Lung microvascular endothelial cell (primary cell): ENCODE measurements at regions not wholly inside any gene's neighbourhood (a gene's known extent, or its start where the extent isn't known, plus 50 kb on each side); places are given as distances from the start of the nearest gene placed in this dataset.

Experiments
- DNase-seq, 2 donors: peaks; one replicate each; pipeline versions ENCODE4 v3.0.0 to v3.0.0-alpha.2; 2010; ENCODE audit warnings: low read depth in 2 of 2

GRCh38 chr5:163622799-163623198 lies 117.4 kb downstream of the MAT2B start:
- DNase-seq = no peak

- no peak for DNase-seq
Measured at GRCh38 chr5:163623524-163623923, 118.1 kb downstream of the MAT2B start.

GRCh38 chr5:163623986-163624385 lies 118.6 kb downstream of the MAT2B start:
- no peak for DNase-seq

- no peak for DNase-seq
Measured at GRCh38 chr5:163624431-163624830, 119.0 kb downstream of the MAT2B start.

GRCh38 chr5:163626904-163627434 lies 121.5 kb downstream of the MAT2B start:
- DNase-seq = no peak

GRCh38 chr5:163631856-163632255 lies 126.4 kb downstream of the MAT2B start:
- DNase-seq = no peak

- no peak for DNase-seq
Measured at GRCh38 chr5:163633926-163634460, 128.6 kb downstream of the MAT2B start.

- DNase-seq = no peak
Measured at GRCh38 chr5:163635631-163636030, 130.2 kb downstream of the MAT2B start.

- no peak for DNase-seq
Measured at GRCh38 chr5:163642904-163643303, 137.5 kb downstream of the MAT2B start.

- DNase-seq = no peak
Measured at GRCh38 chr5:163645421-163646416, 140.3 kb downstream of the MAT2B start.

GRCh38 chr5:163649514-163649913 lies 144.1 kb downstream of the MAT2B start:
- peak; percentile 17 for DNase-seq

- DNase-seq = no peak
Measured at GRCh38 chr5:163653526-163653925, 148.1 kb downstream of the MAT2B start.

GRCh38 chr5:163658702-163659567 lies 153.5 kb downstream of the MAT2B start:
- no peak for DNase-seq

- DNase-seq = no peak
Measured at GRCh38 chr5:163659568-163659902, 154.1 kb downstream of the MAT2B start.

GRCh38 chr5:163660486-163660885 lies 155.1 kb downstream of the MAT2B start:
- no peak for DNase-seq

GRCh38 chr5:163661360-163661759 lies 155.9 kb downstream of the MAT2B start:
- DNase-seq = no peak

GRCh38 chr5:163670036-163670435 lies 164.6 kb downstream of the MAT2B start:
- DNase-seq = no peak

- DNase-seq = no peak
Measured at GRCh38 chr5:163677092-163677491, 171.7 kb downstream of the MAT2B start.

GRCh38 chr5:163682234-163682633 lies 176.8 kb downstream of the MAT2B start:
- DNase-seq = no peak

- no peak for DNase-seq
Measured at GRCh38 chr5:163687414-163687813, 182.0 kb downstream of the MAT2B start.

- DNase-seq = no peak
Measured at GRCh38 chr5:163692091-163692490, 186.7 kb downstream of the MAT2B start.
